H1 (cell line): ENCODE measurements at regions not wholly inside any gene's neighbourhood (a gene's known extent, or its start where the extent isn't known, plus 50 kb on each side); places are given as distances from the start of the nearest gene placed in this dataset.
A peak's percentile ranks its signal among the peaks of the same experiment; 100 is the strongest.

Source experiments
- CTCF ChIA-PET: fragments of 300-600 bp; sonication (Branson Sonifier 250); formaldehyde crosslinking; loops from one replicate; lab custom pipeline; 2021; ENCODE audit not compliant: partially characterized antibody; lab: Charles Lee
- POLR2A ChIA-PET: fragments of 300-600 bp; sonication (Branson Sonifier 250); formaldehyde crosslinking; loops from one replicate; lab custom pipeline; 2021; ENCODE audit warnings: inconsistent platforms; ENCODE audit not compliant: partially characterized antibody; lab: Charles Lee
- DNase-seq, 2 experiments: peaks; one replicate each; pipeline versions ENCODE4 v3.0.0 to v3.0.0-alpha.2; 2010 to 2022; ENCODE audit warnings: low spot score in 2 of 2, low read depth in 1 of 2, mixed read lengths in 1 of 2
- FAIRE-seq: peaks from 2 replicates; lab custom pipeline; 2011; peaks lifted over from hg19 to GRCh38; lab: Jason Lieb, UNC
- H2AFZ ChIP-seq: 2 replicates; pipeline ENCODE4 v1.8.1; 2012; ENCODE audit warnings: low read length, inconsistent platforms
- H2AK5ac ChIP-seq: 2 replicates; pipeline ENCODE4 v1.6.1; 2013; ENCODE audit warnings: low read depth, low read length
- H2BK120ac ChIP-seq: replicated peaks from 2 replicates; pipeline ENCODE3; 2013; ENCODE audit warnings: low read depth, low read length, inconsistent platforms
- H2BK12ac ChIP-seq: 2 replicates; pipeline ENCODE4 v1.6.1; 2013; ENCODE audit warnings: low read depth, low read length
- H2BK15ac ChIP-seq: 2 replicates; pipeline ENCODE4 v1.6.1; 2013; ENCODE audit warnings: low read length
- H2BK20ac ChIP-seq: 2 replicates; pipeline ENCODE4 v1.6.1; 2013; ENCODE audit warnings: low read length
- H2BK5ac ChIP-seq: 2 replicates; pipeline ENCODE4 v1.6.1; 2013; ENCODE audit warnings: low read depth, low read length
- H3K14ac ChIP-seq: 2 replicates; pipeline ENCODE4 v1.6.1; 2013; ENCODE audit warnings: inconsistent platforms; ENCODE audit not compliant: insufficient read length
- H3K18ac ChIP-seq: 2 replicates; pipeline ENCODE4 v1.6.1; 2013; ENCODE audit warnings: low read length; ENCODE audit errors: extremely low read depth
- H3K23ac ChIP-seq: 2 replicates; pipeline ENCODE4 v1.6.1; 2013; ENCODE audit warnings: inconsistent platforms; ENCODE audit not compliant: insufficient read length
- H3K23me2 ChIP-seq: 2 replicates; pipeline ENCODE4 v1.6.1; 2013; ENCODE audit warnings: low read depth, low read length
- H3K27ac ChIP-seq: 2 replicates; pipeline ENCODE4 v1.6.1; 2011; ENCODE audit warnings: low read depth, low read length, inconsistent platforms
- H3K27me3 ChIP-seq, 4 experiments: replicated peaks in 1 of 4; 1 replicate in 1 of 4; 2 replicates in 3 of 4; pipeline versions ENCODE4 v1.6.1 to v1.8.1; 2011 to 2013; ENCODE audit warnings: low read length in 3 of 4, mild to moderate bottlenecking in 3 of 4, inconsistent platforms in 2 of 4, mixed read lengths in 2 of 4, moderate library complexity in 1 of 4; ENCODE audit not compliant: control insufficient read depth in 3 of 4, insufficient read depth in 3 of 4; ENCODE audit errors: extremely low read depth in 1 of 4
- H3K36me3 ChIP-seq, 4 experiments: 2 replicates each; pipeline versions ENCODE4 v1.6.1 to v1.8.1; 2011 to 2013; ENCODE audit warnings: mild to moderate bottlenecking in 4 of 4, low read length in 3 of 4, moderate library complexity in 2 of 4, control low read depth in 1 of 4, inconsistent platforms in 1 of 4; ENCODE audit not compliant: insufficient read depth in 4 of 4, control insufficient read depth in 2 of 4
- H3K4ac ChIP-seq: replicated peaks from 2 replicates; pipeline ENCODE3; 2013; ENCODE audit warnings: low read length, low read depth, mixed read lengths, inconsistent platforms; ENCODE audit not compliant: insufficient read length
- H3K4me1 ChIP-seq, 4 experiments: replicated peaks in 1 of 4; 1 replicate in 1 of 4; 2 replicates in 3 of 4; pipeline versions ENCODE4 v1.6.1 to v1.8.1; 2011 to 2013; ENCODE audit warnings: low read length in 3 of 4, inconsistent platforms in 2 of 4, mixed read lengths in 1 of 4; ENCODE audit not compliant: insufficient read depth in 4 of 4, control insufficient read depth in 3 of 4
- H3K4me2 ChIP-seq, 2 experiments: 2 replicates each; pipeline versions ENCODE4 v1.6.1 to v1.8.1; 2011 to 2013; ENCODE audit warnings: low read depth in 2 of 2, low read length in 2 of 2, control low read depth in 1 of 2, inconsistent platforms in 1 of 2, mild to moderate bottlenecking in 1 of 2; ENCODE audit not compliant: insufficient read depth in 1 of 2
- H3K4me3 ChIP-seq, 4 experiments: fragments of 200-600, 300-600 bp in 1 of 4; sonication (generic), shearing (Covaris generic), sonication (Bioruptor Twin) in 1 of 4; 2 replicates each; pipeline versions ENCODE4 v1.5.1 to v1.8.1; 2011 to 2016; ENCODE audit warnings: low read length in 4 of 4, low read depth in 3 of 4, control low read depth in 2 of 4, inconsistent platforms in 2 of 4, mild to moderate bottlenecking in 2 of 4, mixed read lengths in 1 of 4, moderate library complexity in 1 of 4; ENCODE audit not compliant: insufficient read depth in 2 of 4; ENCODE audit errors: extremely low read depth in 1 of 4
- H3K56ac ChIP-seq: replicated peaks from 2 replicates; pipeline ENCODE3; 2013; ENCODE audit warnings: low read depth, mild to moderate bottlenecking, mixed read lengths, low read length, inconsistent platforms; ENCODE audit not compliant: insufficient read length
- H3K79me1 ChIP-seq: 2 replicates; pipeline ENCODE4 v1.6.1; 2013; ENCODE audit warnings: low read depth, low read length, control low read depth
- H3K79me2 ChIP-seq, 2 experiments: 2 replicates each; pipeline versions ENCODE4 v1.6.1 to v1.8.1; 2012 to 2013; ENCODE audit warnings: low read length in 2 of 2, mild to moderate bottlenecking in 2 of 2, inconsistent platforms in 1 of 2; ENCODE audit not compliant: insufficient read depth in 2 of 2, control insufficient read depth in 1 of 2
- H3K9ac ChIP-seq, 4 experiments: replicated peaks in 1 of 4; 1 replicate in 1 of 4; 2 replicates in 3 of 4; pipeline versions ENCODE4 v1.6.1 to v1.8.1; 2011 to 2013; ENCODE audit warnings: low read depth in 3 of 4, low read length in 3 of 4, control low read depth in 2 of 4, mild to moderate bottlenecking in 2 of 4, moderate library complexity in 2 of 4, inconsistent platforms in 1 of 4; ENCODE audit errors: extremely low read depth in 1 of 4
- H3K9me3 ChIP-seq, 2 experiments: 2 replicates each; pipeline versions ENCODE4 v1.6.1 to v1.8.1; 2012 to 2013; ENCODE audit warnings: mild to moderate bottlenecking in 2 of 2, moderate library complexity in 2 of 2, control low read depth in 1 of 2, inconsistent platforms in 1 of 2, low read depth in 1 of 2, low read length in 1 of 2, mixed read lengths in 1 of 2; ENCODE audit not compliant: insufficient read depth in 2 of 2
- H4K20me1 ChIP-seq, 2 experiments: replicated peaks in 1 of 2; 2 replicates each; pipeline versions ENCODE3 to v1.8.1; 2011 to 2013; ENCODE audit warnings: inconsistent platforms in 2 of 2, low read length in 2 of 2, mild to moderate bottlenecking in 1 of 2; ENCODE audit not compliant: insufficient read depth in 2 of 2, control insufficient read depth in 1 of 2
- H4K5ac ChIP-seq: 2 replicates; pipeline ENCODE4 v1.6.1; 2013; ENCODE audit warnings: low read length, low read depth, mixed read lengths, inconsistent platforms; ENCODE audit not compliant: insufficient read length
- H4K8ac ChIP-seq: 2 replicates; pipeline ENCODE4 v1.8.0; 2013; ENCODE audit warnings: mild to moderate bottlenecking, moderate library complexity, low read length, inconsistent platforms; ENCODE audit not compliant: insufficient read depth; ENCODE audit errors: extremely low read depth
- H4K91ac ChIP-seq: replicated peaks from 2 replicates; pipeline ENCODE3; 2013; ENCODE audit warnings: low read length, mixed read lengths, inconsistent platforms; ENCODE audit not compliant: insufficient read length
- CEBPB ChIP-seq: IDR thresholded peaks from 2 replicates; pipeline ENCODE4 v1.6.1; 2012; ENCODE audit warnings: low read depth, low read length
- TBP ChIP-seq: IDR thresholded peaks from 2 replicates; pipeline ENCODE4 v1.6.1; 2011; ENCODE audit warnings: low read depth, low read length, improper control_type of control experiment
- whole genome bisulfite sequencing, 2 experiments: shearing (Covaris generic) in 1 of 2; methylation state at CpG; one replicate each; pipeline versions ENCODE4 v1.1.6 to v1.1.7; 2013 to 2015; ENCODE audit warnings: low lambda C conversion rate in 2 of 2, mixed read lengths in 2 of 2, inconsistent platforms in 1 of 2, low coverage in 1 of 2, missing lambda C conversion rate in 1 of 2; ENCODE audit not compliant: insufficient replicate concordance in 2 of 2, insufficient coverage in 1 of 2, insufficient read length in 1 of 2; ENCODE audit errors: extremely low coverage in 1 of 2, missing lambda C conversion rate in 1 of 2; 5-methylcytosine and 5-hydroxymethylcytosine counted together

DNA sequence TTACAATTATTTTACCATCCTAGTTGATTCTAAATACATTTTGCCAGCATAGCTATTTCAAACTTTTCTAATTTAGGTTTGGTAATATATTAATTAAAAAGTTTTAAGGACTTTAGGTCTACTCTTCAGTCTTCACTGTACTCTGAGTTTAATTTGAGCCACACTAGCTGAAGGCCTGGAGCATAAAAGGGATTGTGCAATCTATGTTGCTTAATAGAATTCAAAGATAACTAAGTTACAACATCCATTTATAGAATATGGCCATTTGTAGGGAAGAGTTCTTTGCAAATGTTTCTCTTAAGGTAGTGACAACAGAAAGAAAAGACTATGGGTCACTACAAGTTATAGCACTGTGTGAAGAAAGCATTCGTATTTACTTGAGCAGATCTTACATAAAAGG, 702.2 kb upstream of the NRXN1 start:
- no peak overlapping the region for H4K91ac ChIP-seq
- H3K9ac ChIP-seq, result no peak overlapping the region
- H2AK5ac ChIP-seq, result no peak overlapping the region
- H3K23me2 ChIP-seq, result no peaks in the 10 kb centered on the region
- 90% methylated on average over 1 of the region's 1 CpG; no CpG with 5 or more reads in 1 of the 2 experiments for WGBS, 2 experiments
- no peaks in the 10 kb centered on the region for H3K79me1 ChIP-seq
- H3K23ac ChIP-seq, result no peak overlapping the region
- no peaks in the 10 kb centered on the region for H3K36me3 ChIP-seq
- FAIRE-seq, result no peak
- no peak overlapping the region for H4K5ac ChIP-seq
- no peaks in the 10 kb centered on the region for H3K9me3 ChIP-seq
- H3K4ac ChIP-seq, result no peak overlapping the region
- H3K56ac ChIP-seq, result no peak overlapping the region
- H4K20me1 ChIP-seq, result no peaks in the 10 kb centered on the region
- no peaks in the 10 kb centered on the region for H3K27me3 ChIP-seq
- no peak overlapping the region for H3K27ac ChIP-seq
- no peaks in the 10 kb centered on the region for H3K79me2 ChIP-seq
- no peak overlapping the region for H2BK15ac ChIP-seq
- ChIA-PET POLR2A (no interaction called here), CTCF (no interaction called here)
- H2AFZ ChIP-seq, result no peak overlapping the region
- no peak overlapping the region for H4K8ac ChIP-seq
- no peak overlapping the region for H3K14ac ChIP-seq
- H3K18ac ChIP-seq, result no peak overlapping the region
- no peak overlapping the region for H2BK12ac ChIP-seq
- H2BK20ac ChIP-seq, result no peak overlapping the region
- no peak overlapping the region for H3K4me2 ChIP-seq
- H3K4me3 ChIP-seq, result no peak overlapping the region
- H2BK5ac ChIP-seq, result no peak overlapping the region
- DNase-seq, result no peak
- H3K4me1 ChIP-seq, result no peaks in the 10 kb centered on the region
- H2BK120ac ChIP-seq, result no peak overlapping the region
- peak; percentile 52; the same call in 1 of the 2 replicates for TF ChIP-seq CEBPB
- TF ChIP-seq TBP, result no peak
- TF ChIP-seq, all 59 proteins: peak for 1
